ACC112 (cell line): ENCODE measurements at regions not wholly inside any gene's neighbourhood (a gene's known extent, or its start where the extent isn't known, plus 50 kb on each side); places are given as distances from the start of the nearest gene placed in this dataset.
"Not testable (repeated sequence)": the region's sequence is repeated elsewhere in the genome, so short reads cannot be mapped to it uniquely, and the experiment has no call there.

Source experiments
- H2AFZ ChIP-seq: fragments of 200-600 bp; sonication (generic); one replicate; pipeline ENCODE4 v1.6.0; 2017; ENCODE audit warnings: antibody characterized with exemption, low read length; ENCODE audit not compliant: unreplicated experiment
- H3K27ac ChIP-seq: fragments of 200-600 bp; sonication (generic); 2 replicates; pipeline ENCODE4 v1.5.1; 2014; ENCODE audit warnings: low read depth, mild to moderate bottlenecking, antibody characterized with exemption, low read length, moderate library complexity
- H3K27me3 ChIP-seq: fragments of 200-600 bp; sonication (generic); 2 replicates; pipeline ENCODE4 v1.6.1; 2014; ENCODE audit warnings: mild to moderate bottlenecking, antibody characterized with exemption, low read length, moderate library complexity, mixed read lengths; ENCODE audit not compliant: insufficient read depth
- H3K36me3 ChIP-seq: fragments of 200-600 bp; sonication (generic); 2 replicates; pipeline ENCODE4 v1.6.1; 2016; ENCODE audit warnings: mild to moderate bottlenecking, antibody characterized with exemption, low read length, moderate library complexity, mixed read lengths; ENCODE audit not compliant: insufficient read depth
- H3K4me1 ChIP-seq: fragments of 200-600 bp; sonication (generic); one replicate; pipeline ENCODE4 v1.6.1; 2016; ENCODE audit warnings: low read length, mixed read lengths; ENCODE audit not compliant: insufficient read depth, unreplicated experiment, control insufficient read depth
- H3K4me3 ChIP-seq: fragments of 200-600 bp; sonication (generic); 2 replicates; pipeline ENCODE4 v1.5.1; 2014; ENCODE audit warnings: mild to moderate bottlenecking, low read depth, low read length
- H3K79me2 ChIP-seq: fragments of 200-600 bp; sonication (generic); one replicate; pipeline ENCODE4 v1.6.0; 2016; ENCODE audit warnings: low read length; ENCODE audit not compliant: control insufficient read depth, unreplicated experiment, insufficient read depth

GRCh38 chr2:242010252-242011166, 141.0 kb downstream of the RTP5 start:
- not testable (repeated sequence) for H3K27me3 ChIP-seq, H3K36me3 ChIP-seq, H3K4me1 ChIP-seq, H3K4me3 ChIP-seq, H3K79me2 ChIP-seq, H2AFZ ChIP-seq, H3K27ac ChIP-seq

- no peak overlapping the region for H3K4me3 ChIP-seq
- H3K27ac ChIP-seq: no peak overlapping the region
- no peaks in the 10 kb centered on the region for H3K4me1 ChIP-seq
- no peaks in the 10 kb centered on the region for H3K79me2 ChIP-seq
- peaks cover 7% of the 10 kb centered on the region for H3K27me3 ChIP-seq
- H2AFZ ChIP-seq: no peak overlapping the region
- no peaks in the 10 kb centered on the region for H3K36me3 ChIP-seq
These were observed 141.6 kb downstream of the RTP5 start for GRCh38 chr2:242011167-242011513.

DNA sequence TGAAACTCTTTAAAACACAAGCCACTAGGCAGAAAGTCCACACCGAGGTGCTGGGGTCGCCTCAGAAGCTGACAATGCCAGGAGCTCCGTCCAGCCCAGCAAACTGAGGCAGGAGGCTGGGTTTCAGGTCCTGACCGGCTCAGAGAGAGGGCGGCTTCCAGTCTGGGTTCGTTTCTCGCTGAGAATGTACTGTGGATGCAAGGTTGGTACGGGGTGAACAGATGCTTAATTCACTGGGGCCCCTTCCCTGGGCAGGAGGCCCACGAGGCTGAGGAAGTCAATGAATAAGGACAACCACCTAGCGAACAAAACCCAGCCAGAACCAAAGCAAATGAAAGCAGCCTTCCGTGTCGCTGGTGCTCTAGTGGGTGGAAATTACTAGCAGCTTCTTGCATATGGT, 142.0 kb downstream of the RTP5 start:
- H3K79me2 ChIP-seq: no peaks in the 10 kb centered on the region
- H3K36me3 ChIP-seq: no peaks in the 10 kb centered on the region
- H3K27me3 ChIP-seq: peaks cover 7% of the 10 kb centered on the region
- H3K27ac ChIP-seq: no peak overlapping the region
- H2AFZ ChIP-seq: no peak overlapping the region
- H3K4me3 ChIP-seq: no peak overlapping the region
- no peaks in the 10 kb centered on the region for H3K4me1 ChIP-seq

DNA sequence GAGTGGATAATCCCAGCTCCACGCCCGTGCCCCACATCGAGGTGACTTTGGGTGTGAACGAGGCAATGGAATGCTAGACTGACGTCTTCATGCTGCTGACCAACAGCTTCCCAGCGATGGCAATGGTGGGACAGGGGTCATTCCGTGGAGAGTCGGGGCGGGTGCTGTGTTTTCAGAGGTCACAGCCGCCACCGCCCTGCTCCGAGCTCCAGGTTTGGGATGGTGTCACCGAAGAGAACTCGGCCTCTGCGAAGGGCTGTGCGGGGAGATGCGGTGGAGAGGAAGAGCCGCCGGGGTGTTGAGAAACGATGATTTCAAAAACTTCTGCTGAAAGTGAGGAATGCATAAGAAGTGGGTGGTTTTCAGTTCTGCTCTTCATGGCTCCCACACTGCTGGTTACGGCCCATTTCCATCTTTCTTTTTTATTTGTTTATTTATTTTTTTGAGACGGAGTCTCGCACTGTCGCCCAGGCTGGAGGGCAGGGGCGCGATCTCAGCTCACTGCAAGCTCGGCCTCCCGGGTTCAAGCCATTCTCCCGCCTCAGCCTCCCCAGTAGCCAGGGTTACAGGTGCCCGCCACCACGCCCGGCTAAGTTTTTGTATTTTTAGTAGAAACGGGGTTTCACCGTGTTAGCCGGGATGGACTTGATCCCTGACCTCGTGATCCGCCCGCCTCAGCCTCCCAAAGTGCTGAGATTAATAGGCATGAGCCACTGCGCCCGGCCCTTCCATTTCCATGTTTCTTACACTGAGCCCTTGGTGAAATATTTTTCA, 142.6 kb downstream of the RTP5 start:
- Histone ChIP-seq H3K27ac (no peak overlapping the region), H3K4me1 (no peaks in the 10 kb centered on the region), H2AFZ (no peak overlapping the region), H3K4me3 (no peak overlapping the region), H3K27me3 (peaks cover 7% of the 10 kb centered on the region), H3K79me2 (no peaks in the 10 kb centered on the region), H3K36me3 (no peaks in the 10 kb centered on the region)

GRCh38 chr2:242012956-242013764, 143.6 kb downstream of the RTP5 start:
- no peak overlapping the region for H2AFZ ChIP-seq
- no peaks in the 10 kb centered on the region for H3K36me3 ChIP-seq
- no peaks in the 10 kb centered on the region for H3K4me1 ChIP-seq
- peaks cover 7% of the 10 kb centered on the region for H3K27me3 ChIP-seq
- H3K79me2 ChIP-seq: no peaks in the 10 kb centered on the region
- H3K4me3 ChIP-seq: no peak overlapping the region
- no peak overlapping the region for H3K27ac ChIP-seq

GRCh38 chr2:242013771-242014170, 144.2 kb downstream of the RTP5 start:
- Histone ChIP-seq H3K36me3 (no peaks in the 10 kb centered on the region), H3K27ac (no peak overlapping the region), H3K27me3 (peaks cover 7% of the 10 kb centered on the region), H3K79me2 (no peaks in the 10 kb centered on the region), H3K4me3 (no peak overlapping the region), H3K4me1 (no peaks in the 10 kb centered on the region), H2AFZ (no peak overlapping the region)

DNA sequence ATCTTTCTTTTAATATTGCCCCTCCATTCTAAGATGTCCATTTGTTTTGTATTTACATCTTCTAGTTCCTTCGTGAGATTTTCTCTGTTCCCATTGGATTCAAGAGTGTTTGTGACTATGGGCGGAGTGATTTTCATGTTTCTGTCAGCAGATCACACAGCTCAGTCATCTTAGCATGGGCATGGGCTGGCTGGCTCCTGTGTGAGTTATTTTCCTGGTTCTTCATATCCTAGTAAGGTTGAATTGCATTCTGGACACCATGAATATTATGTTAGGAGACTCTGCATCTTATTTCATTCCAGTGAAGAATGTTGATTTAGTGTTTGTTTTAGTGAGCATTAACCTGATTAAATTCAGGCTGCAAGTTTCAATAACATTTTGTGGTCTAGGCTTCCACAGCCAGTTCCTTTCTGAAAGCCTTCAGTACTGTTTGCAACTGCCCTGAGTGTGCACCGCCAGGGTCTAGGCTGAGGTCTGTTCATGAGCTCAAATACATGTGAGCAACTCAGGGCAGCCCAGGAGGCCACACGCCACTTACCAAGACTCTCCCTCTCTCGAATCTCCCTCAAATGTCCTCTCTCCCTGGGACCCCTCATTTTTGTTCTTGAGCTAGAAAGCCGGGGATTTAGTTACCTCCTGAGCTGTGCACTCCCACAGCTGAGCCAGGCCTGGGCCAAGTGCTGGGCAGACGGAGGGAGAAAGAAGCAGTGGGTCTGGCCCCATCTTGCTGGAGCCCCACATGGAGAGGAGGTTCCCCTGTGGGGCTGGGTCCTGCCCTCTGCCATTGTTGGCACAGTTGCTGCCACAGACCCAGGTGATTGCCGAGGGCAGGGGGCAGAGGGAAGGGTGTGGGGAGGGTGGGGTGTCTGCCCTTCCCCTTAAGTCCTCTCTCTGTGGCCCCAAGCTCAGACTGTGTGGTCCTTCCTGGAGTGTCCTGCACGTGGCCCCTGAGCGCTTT, 145.9 kb downstream of the RTP5 start:
- H3K27me3 ChIP-seq: peaks cover 7% of the 10 kb centered on the region
- no peak overlapping the region for H3K27ac ChIP-seq
- H2AFZ ChIP-seq: no peak overlapping the region
- H3K4me1 ChIP-seq: no peaks in the 10 kb centered on the region
- H3K36me3 ChIP-seq: no peaks in the 10 kb centered on the region
- H3K79me2 ChIP-seq: no peaks in the 10 kb centered on the region
- H3K4me3 ChIP-seq: no peak overlapping the region

DNA sequence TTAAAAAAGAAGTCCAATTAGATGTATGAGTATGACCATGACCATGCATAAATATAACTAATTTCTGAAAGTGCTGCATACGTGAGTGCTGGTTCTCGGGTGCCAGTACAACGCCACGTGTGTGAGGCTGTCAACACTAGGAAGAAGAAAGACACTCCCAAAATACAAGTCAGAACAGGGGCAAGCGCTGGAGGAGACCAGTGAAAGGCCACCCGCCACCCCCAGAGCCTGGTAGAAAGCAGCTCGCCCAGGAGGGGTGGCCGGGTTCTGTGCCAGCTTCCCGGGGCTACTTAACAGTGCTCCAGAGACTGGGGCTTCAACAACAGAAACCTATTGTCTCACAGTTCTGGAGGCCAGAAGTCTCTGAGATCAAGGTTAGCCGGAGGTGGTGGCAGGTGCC, 147.6 kb downstream of the RTP5 start:
- no peaks in the 10 kb centered on the region for H3K36me3 ChIP-seq
- no peak overlapping the region for H3K27ac ChIP-seq
- H3K79me2 ChIP-seq: no peaks in the 10 kb centered on the region
- H3K4me1 ChIP-seq: no peaks in the 10 kb centered on the region
- H3K27me3 ChIP-seq: peaks cover 7% of the 10 kb centered on the region
- no peak overlapping the region for H3K4me3 ChIP-seq
- H2AFZ ChIP-seq: no peak overlapping the region

GRCh38 chr2:242018416-242018815, 148.9 kb downstream of the RTP5 start:
- not testable (repeated sequence) for H3K27me3 ChIP-seq, H3K4me3 ChIP-seq, H3K79me2 ChIP-seq, H3K4me1 ChIP-seq, H3K36me3 ChIP-seq, H2AFZ ChIP-seq, H3K27ac ChIP-seq

- Histone ChIP-seq H3K4me1 (no peaks in the 10 kb centered on the region), H3K27ac (no peak overlapping the region), H3K79me2 (no peaks in the 10 kb centered on the region), H2AFZ (no peak overlapping the region), H3K27me3 (peaks cover 7% of the 10 kb centered on the region), H3K36me3 (no peaks in the 10 kb centered on the region), H3K4me3 (no peak overlapping the region)
These were observed 149.8 kb downstream of the RTP5 start for GRCh38 chr2:242019344-242019743.
